H1 (cell line): ENCODE measurements at regions not wholly inside any gene's neighbourhood (a gene's known extent, or its start where the extent isn't known, plus 50 kb on each side); places are given as distances from the start of the nearest gene placed in this dataset.

Source experiments
- CTCF ChIA-PET: fragments of 300-600 bp; sonication (Branson Sonifier 250); formaldehyde crosslinking; loops from one replicate; lab custom pipeline; 2021; ENCODE audit not compliant: partially characterized antibody; lab: Charles Lee
- POLR2A ChIA-PET: fragments of 300-600 bp; sonication (Branson Sonifier 250); formaldehyde crosslinking; loops from one replicate; lab custom pipeline; 2021; ENCODE audit warnings: inconsistent platforms; ENCODE audit not compliant: partially characterized antibody; lab: Charles Lee
- DNase-seq, 2 experiments: peaks; one replicate each; pipeline versions ENCODE4 v3.0.0 to v3.0.0-alpha.2; 2010 to 2022; ENCODE audit warnings: low spot score in 2 of 2, low read depth in 1 of 2, mixed read lengths in 1 of 2
- FAIRE-seq: peaks from 2 replicates; lab custom pipeline; 2011; peaks lifted over from hg19 to GRCh38; lab: Jason Lieb, UNC
- H2AFZ ChIP-seq: 2 replicates; pipeline ENCODE4 v1.8.1; 2012; ENCODE audit warnings: low read length, inconsistent platforms
- H2AK5ac ChIP-seq: 2 replicates; pipeline ENCODE4 v1.6.1; 2013; ENCODE audit warnings: low read depth, low read length
- H2BK120ac ChIP-seq: replicated peaks from 2 replicates; pipeline ENCODE3; 2013; ENCODE audit warnings: low read depth, low read length, inconsistent platforms
- H2BK12ac ChIP-seq: 2 replicates; pipeline ENCODE4 v1.6.1; 2013; ENCODE audit warnings: low read depth, low read length
- H2BK15ac ChIP-seq: 2 replicates; pipeline ENCODE4 v1.6.1; 2013; ENCODE audit warnings: low read length
- H2BK20ac ChIP-seq: 2 replicates; pipeline ENCODE4 v1.6.1; 2013; ENCODE audit warnings: low read length
- H2BK5ac ChIP-seq: 2 replicates; pipeline ENCODE4 v1.6.1; 2013; ENCODE audit warnings: low read depth, low read length
- H3K14ac ChIP-seq: 2 replicates; pipeline ENCODE4 v1.6.1; 2013; ENCODE audit warnings: inconsistent platforms; ENCODE audit not compliant: insufficient read length
- H3K18ac ChIP-seq: 2 replicates; pipeline ENCODE4 v1.6.1; 2013; ENCODE audit warnings: low read length; ENCODE audit errors: extremely low read depth
- H3K23ac ChIP-seq: 2 replicates; pipeline ENCODE4 v1.6.1; 2013; ENCODE audit warnings: inconsistent platforms; ENCODE audit not compliant: insufficient read length
- H3K23me2 ChIP-seq: 2 replicates; pipeline ENCODE4 v1.6.1; 2013; ENCODE audit warnings: low read depth, low read length
- H3K27ac ChIP-seq: 2 replicates; pipeline ENCODE4 v1.6.1; 2011; ENCODE audit warnings: low read depth, low read length, inconsistent platforms
- H3K27me3 ChIP-seq, 4 experiments: replicated peaks in 1 of 4; 1 replicate in 1 of 4; 2 replicates in 3 of 4; pipeline versions ENCODE4 v1.6.1 to v1.8.1; 2011 to 2013; ENCODE audit warnings: low read length in 3 of 4, mild to moderate bottlenecking in 3 of 4, inconsistent platforms in 2 of 4, mixed read lengths in 2 of 4, moderate library complexity in 1 of 4; ENCODE audit not compliant: control insufficient read depth in 3 of 4, insufficient read depth in 3 of 4; ENCODE audit errors: extremely low read depth in 1 of 4
- H3K36me3 ChIP-seq, 4 experiments: 2 replicates each; pipeline versions ENCODE4 v1.6.1 to v1.8.1; 2011 to 2013; ENCODE audit warnings: mild to moderate bottlenecking in 4 of 4, low read length in 3 of 4, moderate library complexity in 2 of 4, control low read depth in 1 of 4, inconsistent platforms in 1 of 4; ENCODE audit not compliant: insufficient read depth in 4 of 4, control insufficient read depth in 2 of 4
- H3K4ac ChIP-seq: replicated peaks from 2 replicates; pipeline ENCODE3; 2013; ENCODE audit warnings: low read length, low read depth, mixed read lengths, inconsistent platforms; ENCODE audit not compliant: insufficient read length
- H3K4me1 ChIP-seq, 4 experiments: replicated peaks in 1 of 4; 1 replicate in 1 of 4; 2 replicates in 3 of 4; pipeline versions ENCODE4 v1.6.1 to v1.8.1; 2011 to 2013; ENCODE audit warnings: low read length in 3 of 4, inconsistent platforms in 2 of 4, mixed read lengths in 1 of 4; ENCODE audit not compliant: insufficient read depth in 4 of 4, control insufficient read depth in 3 of 4
- H3K4me2 ChIP-seq, 2 experiments: 2 replicates each; pipeline versions ENCODE4 v1.6.1 to v1.8.1; 2011 to 2013; ENCODE audit warnings: low read depth in 2 of 2, low read length in 2 of 2, control low read depth in 1 of 2, inconsistent platforms in 1 of 2, mild to moderate bottlenecking in 1 of 2; ENCODE audit not compliant: insufficient read depth in 1 of 2
- H3K4me3 ChIP-seq, 4 experiments: fragments of 200-600, 300-600 bp in 1 of 4; sonication (generic), shearing (Covaris generic), sonication (Bioruptor Twin) in 1 of 4; 2 replicates each; pipeline versions ENCODE4 v1.5.1 to v1.8.1; 2011 to 2016; ENCODE audit warnings: low read length in 4 of 4, low read depth in 3 of 4, control low read depth in 2 of 4, inconsistent platforms in 2 of 4, mild to moderate bottlenecking in 2 of 4, mixed read lengths in 1 of 4, moderate library complexity in 1 of 4; ENCODE audit not compliant: insufficient read depth in 2 of 4; ENCODE audit errors: extremely low read depth in 1 of 4
- H3K56ac ChIP-seq: replicated peaks from 2 replicates; pipeline ENCODE3; 2013; ENCODE audit warnings: low read depth, mild to moderate bottlenecking, mixed read lengths, low read length, inconsistent platforms; ENCODE audit not compliant: insufficient read length
- H3K79me1 ChIP-seq: 2 replicates; pipeline ENCODE4 v1.6.1; 2013; ENCODE audit warnings: low read depth, low read length, control low read depth
- H3K79me2 ChIP-seq, 2 experiments: 2 replicates each; pipeline versions ENCODE4 v1.6.1 to v1.8.1; 2012 to 2013; ENCODE audit warnings: low read length in 2 of 2, mild to moderate bottlenecking in 2 of 2, inconsistent platforms in 1 of 2; ENCODE audit not compliant: insufficient read depth in 2 of 2, control insufficient read depth in 1 of 2
- H3K9ac ChIP-seq, 4 experiments: replicated peaks in 1 of 4; 1 replicate in 1 of 4; 2 replicates in 3 of 4; pipeline versions ENCODE4 v1.6.1 to v1.8.1; 2011 to 2013; ENCODE audit warnings: low read depth in 3 of 4, low read length in 3 of 4, control low read depth in 2 of 4, mild to moderate bottlenecking in 2 of 4, moderate library complexity in 2 of 4, inconsistent platforms in 1 of 4; ENCODE audit errors: extremely low read depth in 1 of 4
- H3K9me3 ChIP-seq, 2 experiments: 2 replicates each; pipeline versions ENCODE4 v1.6.1 to v1.8.1; 2012 to 2013; ENCODE audit warnings: mild to moderate bottlenecking in 2 of 2, moderate library complexity in 2 of 2, control low read depth in 1 of 2, inconsistent platforms in 1 of 2, low read depth in 1 of 2, low read length in 1 of 2, mixed read lengths in 1 of 2; ENCODE audit not compliant: insufficient read depth in 2 of 2
- H4K20me1 ChIP-seq, 2 experiments: replicated peaks in 1 of 2; 2 replicates each; pipeline versions ENCODE3 to v1.8.1; 2011 to 2013; ENCODE audit warnings: inconsistent platforms in 2 of 2, low read length in 2 of 2, mild to moderate bottlenecking in 1 of 2; ENCODE audit not compliant: insufficient read depth in 2 of 2, control insufficient read depth in 1 of 2
- H4K5ac ChIP-seq: 2 replicates; pipeline ENCODE4 v1.6.1; 2013; ENCODE audit warnings: low read length, low read depth, mixed read lengths, inconsistent platforms; ENCODE audit not compliant: insufficient read length
- H4K8ac ChIP-seq: 2 replicates; pipeline ENCODE4 v1.8.0; 2013; ENCODE audit warnings: mild to moderate bottlenecking, moderate library complexity, low read length, inconsistent platforms; ENCODE audit not compliant: insufficient read depth; ENCODE audit errors: extremely low read depth
- H4K91ac ChIP-seq: replicated peaks from 2 replicates; pipeline ENCODE3; 2013; ENCODE audit warnings: low read length, mixed read lengths, inconsistent platforms; ENCODE audit not compliant: insufficient read length
- BACH1 ChIP-seq: IDR thresholded peaks from 2 replicates; pipeline ENCODE4 v1.6.1; 2012; ENCODE audit warnings: low read length, improper control_type of control experiment
- BCL11A ChIP-seq, 2 experiments: IDR thresholded peaks; one replicate each; pipeline ENCODE4 v1.6.1; 2011; ENCODE audit warnings: low read depth in 2 of 2, low read length in 2 of 2, mild to moderate bottlenecking in 2 of 2
- CREB1 ChIP-seq: IDR thresholded peaks from 2 replicates; pipeline ENCODE4 v1.6.1; 2012; ENCODE audit warnings: inconsistent platforms
- E2F6 ChIP-seq: IDR thresholded peaks from 2 replicates; pipeline ENCODE4 v1.6.1; 2012; ENCODE audit warnings: inconsistent platforms
- EP300 ChIP-seq, 2 experiments: IDR thresholded peaks; 1 replicate in 1 of 2; 2 replicates in 1 of 2; pipeline ENCODE4 v1.6.1; 2011 to 2012; ENCODE audit warnings: low read depth in 2 of 2, low read length in 2 of 2, mild to moderate bottlenecking in 2 of 2, borderline replicate concordance in 1 of 2, inconsistent platforms in 1 of 2, moderate library complexity in 1 of 2
- FOSL1 ChIP-seq: IDR thresholded peaks from 2 replicates; pipeline ENCODE4 v1.6.1; 2011; ENCODE audit warnings: mild to moderate bottlenecking, low read depth, low read length, moderate library complexity; ENCODE audit not compliant: insufficient read depth
- HDAC6 ChIP-seq: IDR thresholded peaks from one replicate; pipeline ENCODE4 v1.7.1; 2012; ENCODE audit warnings: low read depth, mild to moderate bottlenecking, inconsistent platforms, low read length, moderate library complexity
- NRF1 ChIP-seq: IDR thresholded peaks from 2 replicates; pipeline ENCODE4 v1.6.1; 2011; ENCODE audit warnings: mild to moderate bottlenecking, low read depth, low read length, improper control_type of control experiment
- RXRA ChIP-seq: IDR thresholded peaks from 2 replicates; pipeline ENCODE4 v1.6.1; 2011; ENCODE audit warnings: low read depth, mild to moderate bottlenecking, low read length, moderate library complexity; ENCODE audit not compliant: insufficient read depth
- SIRT6 ChIP-seq: IDR thresholded peaks from one replicate; pipeline ENCODE4 v1.7.1; 2012; ENCODE audit warnings: low read length, inconsistent platforms
- SP4 ChIP-seq: IDR thresholded peaks from 2 replicates; pipeline ENCODE4 v1.6.1; 2012; ENCODE audit warnings: low read length, inconsistent platforms
- SRF ChIP-seq: IDR thresholded peaks from 2 replicates; pipeline ENCODE4 v1.6.1; 2011; ENCODE audit warnings: mild to moderate bottlenecking, low read depth, low read length, moderate library complexity
- whole genome bisulfite sequencing, 2 experiments: shearing (Covaris generic) in 1 of 2; methylation state at CpG; one replicate each; pipeline versions ENCODE4 v1.1.6 to v1.1.7; 2013 to 2015; ENCODE audit warnings: low lambda C conversion rate in 2 of 2, mixed read lengths in 2 of 2, inconsistent platforms in 1 of 2, low coverage in 1 of 2, missing lambda C conversion rate in 1 of 2; ENCODE audit not compliant: insufficient replicate concordance in 2 of 2, insufficient coverage in 1 of 2, insufficient read length in 1 of 2; ENCODE audit errors: extremely low coverage in 1 of 2, missing lambda C conversion rate in 1 of 2; 5-methylcytosine and 5-hydroxymethylcytosine counted together
- TF ChIP-seq, protein P1 (sequence below): IDR thresholded peaks from 2 replicates; pipeline ENCODE4 v1.6.1; 2012; ENCODE audit warnings: low read length, inconsistent platforms

- FAIRE-seq: no peak
- Histone ChIP-seq H4K20me1 (no peaks in the 10 kb centered on the region), H3K9ac (no peak overlapping the region), H3K14ac (no peak overlapping the region), H3K27me3 (no peaks in the 10 kb centered on the region), H3K36me3 (no peaks in the 10 kb centered on the region), H3K56ac (no peak overlapping the region), H4K91ac (peak overlapping the region; percentile 25), H2AFZ (no peak overlapping the region), H3K79me2 (no peaks in the 10 kb centered on the region), H3K79me1 (no peaks in the 10 kb centered on the region), H3K4me1 (peaks cover 0 to 4% (median 2%) of the 10 kb centered on the region in 4 experiments; a peak in 1 of 7 replicates), H2AK5ac (no peak overlapping the region), H3K9me3 (no peaks in the 10 kb centered on the region), H3K23ac (no peak overlapping the region), H2BK5ac (no peak overlapping the region), H3K18ac (no peak overlapping the region; the same call in 1 of the 2 replicates), H3K23me2 (no peaks in the 10 kb centered on the region), H4K5ac (no peak overlapping the region), H2BK120ac (no peak overlapping the region), H2BK20ac (no peak overlapping the region), H3K27ac (no peak overlapping the region), H3K4me3 (no peak overlapping the region), H3K4me2 (no peak overlapping the region), H2BK15ac (no peak overlapping the region), H4K8ac (no peak overlapping the region), H2BK12ac (no peak overlapping the region), H3K4ac (no peak overlapping the region)
- WGBS, 2 experiments: 87% methylated on average over 8 of the region's 8 CpGs; no CpG with 5 or more reads in 1 of the 2 experiments
- DNase-seq: no peak
- CTCF ChIA-PET: no interaction called here
- POLR2A ChIA-PET: no interaction called here
- no peak for TF ChIP-seq RXRA
- no peak for TF ChIP-seq CREB1
- TF ChIP-seq EP300 (IDR thresholded peaks at IDR 0.05; ENCODE audit: borderline replicate concordance in 1 of 2, low read depth in 2 of 2, low read length in 2 of 2): no peak
- no peak for TF ChIP-seq SRF
- TF ChIP-seq NRF1: no peak
- TF ChIP-seq BACH1: no peak
- TF ChIP-seq BCL11A (IDR thresholded peaks at IDR 0.05; ENCODE audit: low read depth in 2 of 2, low read length in 2 of 2): no peak
- no peak for TF ChIP-seq SIRT6
- no peak for TF ChIP-seq FOSL1
- TF ChIP-seq HDAC6: no peak
- no peak for TF ChIP-seq SP4
- TF ChIP-seq E2F6: no peak
- TF ChIP-seq, protein P1, sequence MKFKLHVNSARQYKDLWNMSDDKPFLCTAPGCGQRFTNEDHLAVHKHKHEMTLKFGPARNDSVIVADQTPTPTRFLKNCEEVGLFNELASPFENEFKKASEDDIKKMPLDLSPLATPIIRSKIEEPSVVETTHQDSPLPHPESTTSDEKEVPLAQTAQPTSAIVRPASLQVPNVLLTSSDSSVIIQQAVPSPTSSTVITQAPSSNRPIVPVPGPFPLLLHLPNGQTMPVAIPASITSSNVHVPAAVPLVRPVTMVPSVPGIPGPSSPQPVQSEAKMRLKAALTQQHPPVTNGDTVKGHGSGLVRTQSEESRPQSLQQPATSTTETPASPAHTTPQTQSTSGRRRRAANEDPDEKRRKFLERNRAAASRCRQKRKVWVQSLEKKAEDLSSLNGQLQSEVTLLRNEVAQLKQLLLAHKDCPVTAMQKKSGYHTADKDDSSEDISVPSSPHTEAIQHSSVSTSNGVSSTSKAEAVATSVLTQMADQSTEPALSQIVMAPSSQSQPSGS: no peak
These were observed 125.5 kb upstream of the SMIM21 start for GRCh38 chr18:75553021-75553420.
